IMR-90 (cell line): ENCODE measurements at regions not wholly inside any gene's neighbourhood (a gene's known extent, or its start where the extent isn't known, plus 50 kb on each side); places are given as distances from the start of the nearest gene placed in this dataset.

Experiments
- ATAC-seq: fragments of 200-7000 bp; cut with Tn5 transposase; 2 replicates; pipeline ENCODE4 v1.9.1; 2020; ENCODE audit warnings: low read depth, mild to moderate bottlenecking, moderate library complexity
- BruUV-seq: library from RNA; stranded (reverse); fragments of 400-500 nt; replicated peaks from 2 replicates; lab custom pipeline; 2021; lab: Mats Ljungman, UMichigan
- CTCF ChIA-PET: fragments of 300-600 bp; formaldehyde crosslinking; extraction: SDS; loops from one replicate; lab custom pipeline; 2021; ENCODE audit warnings: antibody characterized with exemption; lab: Yijun Ruan, JAX
- POLR2A ChIA-PET: fragments of 300-600 bp; sonication (Branson Sonifier 250); formaldehyde crosslinking; loops from one replicate; lab custom pipeline; 2022; ENCODE audit warnings: antibody characterized with exemption; ENCODE audit not compliant: unreplicated experiment; lab: Charles Lee
- DNase-seq: peaks from one replicate; pipeline ENCODE4 v3.0.0; 2013
- H2AFZ ChIP-seq: replicated peaks from 2 replicates; pipeline ENCODE3; 2013; ENCODE audit warnings: low read length, mild to moderate bottlenecking; ENCODE audit not compliant: poor library complexity
- H2AK5ac ChIP-seq: 2 replicates; pipeline ENCODE4 v1.6.1; 2013; ENCODE audit warnings: low read depth, low read length, inconsistent platforms
- H2AK9ac ChIP-seq: replicated peaks from 2 replicates; pipeline ENCODE3; 2013; ENCODE audit warnings: mild to moderate bottlenecking, low read depth, low read length, moderate library complexity; ENCODE audit not compliant: poor library complexity
- H2BK120ac ChIP-seq: 2 replicates; pipeline ENCODE4 v1.6.1; 2013; ENCODE audit warnings: low read depth, low read length, inconsistent platforms
- H2BK15ac ChIP-seq: 3 replicates; pipeline ENCODE4 v1.6.1; 2013; ENCODE audit warnings: low read depth, low read length, inconsistent platforms
- H2BK20ac ChIP-seq: 2 replicates; pipeline ENCODE4 v1.6.1; 2013; ENCODE audit warnings: low read depth, mild to moderate bottlenecking, inconsistent platforms, low read length, moderate library complexity
- H2BK5ac ChIP-seq: 2 replicates; pipeline ENCODE4 v1.6.1; 2013; ENCODE audit warnings: mild to moderate bottlenecking, low read depth, low read length, inconsistent platforms; ENCODE audit not compliant: poor library complexity, severe bottlenecking
- H3K14ac ChIP-seq: replicated peaks from 2 replicates; pipeline ENCODE4 v1.6.1; 2013; ENCODE audit warnings: low read depth, low read length, inconsistent platforms
- H3K18ac ChIP-seq: 2 replicates; pipeline ENCODE4 v1.6.1; 2013; ENCODE audit warnings: low read depth, low read length, control low read depth
- H3K23ac ChIP-seq: 2 replicates; pipeline ENCODE4 v1.6.1; 2013; ENCODE audit warnings: low read depth, low read length, inconsistent platforms
- H3K27ac ChIP-seq: 2 replicates; pipeline ENCODE4 v1.5.1; 2013; ENCODE audit warnings: mild to moderate bottlenecking, control low read depth, low read length; ENCODE audit not compliant: insufficient read depth
- H3K27me3 ChIP-seq: 2 replicates; pipeline ENCODE4 v1.6.1; 2013; ENCODE audit warnings: low read length; ENCODE audit not compliant: control insufficient read depth, insufficient read depth
- H3K36me3 ChIP-seq: 2 replicates; pipeline ENCODE4 v1.6.1; 2013; ENCODE audit warnings: low read length, mixed read lengths; ENCODE audit not compliant: control insufficient read depth, insufficient read depth
- H3K4ac ChIP-seq: 2 replicates; pipeline ENCODE4 v1.6.1; 2013; ENCODE audit warnings: low read depth, low read length, inconsistent platforms
- H3K4me1 ChIP-seq: 2 replicates; pipeline ENCODE4 v1.6.1; 2013; ENCODE audit warnings: low read length, mixed read lengths; ENCODE audit not compliant: control insufficient read depth, insufficient read depth
- H3K4me2 ChIP-seq: 2 replicates; pipeline ENCODE4 v1.6.1; 2013; ENCODE audit warnings: low read depth, mild to moderate bottlenecking, control low read depth, low read length, moderate library complexity
- H3K4me3 ChIP-seq: 2 replicates; pipeline ENCODE4 v1.5.1; 2013; ENCODE audit warnings: low read depth, mild to moderate bottlenecking, control low read depth, low read length, moderate library complexity; ENCODE audit not compliant: insufficient read depth
- H3K56ac ChIP-seq: 2 replicates; pipeline ENCODE4 v1.6.1; 2013; ENCODE audit warnings: low read length, inconsistent platforms; ENCODE audit not compliant: insufficient read depth; ENCODE audit errors: extremely low read depth
- H3K79me1 ChIP-seq, 2 experiments: 2 replicates each; pipeline ENCODE4 v1.6.1; 2013; ENCODE audit warnings: low read length in 2 of 2, inconsistent platforms in 1 of 2, low read depth in 1 of 2
- H3K9ac ChIP-seq: 2 replicates; pipeline ENCODE4 v1.6.1; 2013; ENCODE audit warnings: low read depth, low read length, control low read depth
- H3K9me1 ChIP-seq: 2 replicates; pipeline ENCODE4 v1.6.1; 2013; ENCODE audit warnings: low read length, inconsistent platforms; ENCODE audit not compliant: insufficient read depth
- H3K9me3 ChIP-seq: 2 replicates; pipeline ENCODE4 v1.6.1; 2013; ENCODE audit warnings: low read length; ENCODE audit not compliant: control insufficient read depth, insufficient read depth
- H4K20me1 ChIP-seq: 2 replicates; pipeline ENCODE4 v1.6.1; 2013; ENCODE audit warnings: low read length, inconsistent platforms; ENCODE audit not compliant: insufficient read depth
- H4K5ac ChIP-seq: 2 replicates; pipeline ENCODE4 v1.6.1; 2013; ENCODE audit warnings: mild to moderate bottlenecking, low read depth, low read length, control low read depth
- H4K8ac ChIP-seq, 2 experiments: 2 replicates each; pipeline ENCODE4 v1.6.1; 2013; ENCODE audit warnings: low read depth in 2 of 2, low read length in 2 of 2, control low read depth in 1 of 2, inconsistent platforms in 1 of 2
- H4K91ac ChIP-seq: 2 replicates; pipeline ENCODE4 v1.6.1; 2013; ENCODE audit warnings: low read depth, low read length, inconsistent platforms; ENCODE audit not compliant: insufficient read depth
- BHLHE40 ChIP-seq: fragments of 150-350 bp; IDR thresholded peaks from 2 replicates; pipeline ENCODE4 v1.6.1; 2016; ENCODE audit warnings: mild to moderate bottlenecking, low read depth, low read length
- CEBPB ChIP-seq: IDR thresholded peaks from 2 replicates; pipeline ENCODE4 v1.6.1; 2012; ENCODE audit warnings: low read depth, low read length, improper control_type of control experiment
- MAFK ChIP-seq: IDR thresholded peaks from 2 replicates; pipeline ENCODE4 v1.6.1; 2012; ENCODE audit warnings: low read depth, low read length, improper control_type of control experiment
- MXI1 ChIP-seq: IDR thresholded peaks from 2 replicates; pipeline ENCODE4 v1.6.1; 2012; ENCODE audit warnings: low read depth, mild to moderate bottlenecking, low read length, moderate library complexity, borderline replicate concordance
- NFE2L2 ChIP-seq: fragments of 150-350 bp; IDR thresholded peaks from 2 replicates; pipeline ENCODE4 v1.6.1; 2016; ENCODE audit warnings: low read depth, mild to moderate bottlenecking, low read length
- RAD21 ChIP-seq: IDR thresholded peaks from 2 replicates; pipeline ENCODE4 v1.6.1; 2012; ENCODE audit warnings: low read length, improper control_type of control experiment
- RFX5 ChIP-seq: IDR thresholded peaks from 2 replicates; pipeline ENCODE4 v1.8.0; 2012; ENCODE audit warnings: low read depth, mild to moderate bottlenecking, low read length, moderate library complexity
- SMC3 ChIP-seq: fragments of 150-350 bp; IDR thresholded peaks from 2 replicates; pipeline ENCODE4 v1.6.1; 2016; ENCODE audit warnings: low read depth, mild to moderate bottlenecking, antibody characterized with exemption, low read length, moderate library complexity
- WGBS, 2 experiments: methylation state at CpG; one replicate each; pipeline versions ENCODE4 v1.1.5 to v1.1.7; 2013; ENCODE audit warnings: missing lambda C conversion rate in 2 of 2; ENCODE audit not compliant: insufficient read length in 1 of 2; ENCODE audit errors: extremely low coverage in 2 of 2; 5-methylcytosine and 5-hydroxymethylcytosine counted together
- dilution Hi-C: fragments of 300-500 bp; cut with HindIII; formaldehyde crosslinking; loops from one replicate; pipeline ENCODE4 v1.14.3; 2018; ENCODE audit warnings: low sequenced_read_pairs; ENCODE audit not compliant: unreplicated experiment
- in situ Hi-C: fragments of 300-500 bp; cut with MboI; formaldehyde crosslinking; loops from 3 replicates; pipeline ENCODE4 v1.14.3; 2019; ENCODE audit warnings: low sequenced_read_pairs, inconsistent platforms, mixed read lengths
- intact Hi-C: fragments of 100-400 bp; cut with micrococcal nuclease; formaldehyde crosslinking; loops from 2 replicates; pipeline ENCODE4 v1.10.0; 2022
- TF ChIP-seq, protein P1 (sequence below): conservative IDR thresholded peaks from 2 replicates; pipeline ENCODE4 v1.5.1; 2012; ENCODE audit warnings: mild to moderate bottlenecking, low read depth, low read length, improper control_type of control experiment

DNA sequence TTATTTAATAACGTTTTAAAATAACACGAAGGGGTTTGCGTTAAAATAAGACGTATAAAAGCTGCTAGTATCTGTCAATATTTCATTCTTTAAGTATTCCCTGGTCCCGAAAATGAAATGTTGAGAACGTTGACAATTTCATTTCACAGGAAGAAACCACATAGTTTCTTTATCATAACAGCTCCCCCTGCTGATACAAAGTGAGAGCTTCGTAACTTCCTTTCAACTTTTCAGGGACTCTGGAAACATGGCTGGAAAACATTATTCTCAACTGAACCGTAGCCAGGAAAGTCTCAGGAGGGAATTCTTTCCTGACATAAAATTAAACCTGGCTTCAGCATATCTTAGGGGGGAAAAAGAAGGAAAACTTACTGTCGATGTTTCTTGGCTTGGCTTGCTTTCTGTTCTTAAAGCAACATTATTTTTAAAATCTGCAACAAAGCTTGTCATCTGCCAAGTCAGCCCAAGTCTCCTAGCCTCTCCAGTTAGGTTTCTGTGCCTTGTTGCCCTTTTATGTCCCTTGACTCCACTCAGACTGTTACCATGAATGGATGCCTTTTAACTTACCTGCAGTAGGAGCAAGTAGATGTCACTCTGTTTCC, 122.9 kb upstream of the DAB2 start:
- peak overlapping the region in 1 of 2 experiments; percentile 55; a peak in 2 of 4 replicates for H4K8ac ChIP-seq
- H2AK5ac ChIP-seq: peak overlapping the region; percentile 75; the same call in 1 of the 2 replicates
- H3K23ac ChIP-seq: no peak overlapping the region
- DNase-seq: peak; percentile 68
- TF ChIP-seq MXI1: no peak
- peak; percentile 95 for TF ChIP-seq SMC3
- no peak for TF ChIP-seq BHLHE40
- TF ChIP-seq NFE2L2: no peak
- no peak for TF ChIP-seq MAFK
- TF ChIP-seq CEBPB: no peak
- TF ChIP-seq RAD21: peak; percentile 82
- no peak for TF ChIP-seq RFX5
- TF ChIP-seq, protein P1, sequence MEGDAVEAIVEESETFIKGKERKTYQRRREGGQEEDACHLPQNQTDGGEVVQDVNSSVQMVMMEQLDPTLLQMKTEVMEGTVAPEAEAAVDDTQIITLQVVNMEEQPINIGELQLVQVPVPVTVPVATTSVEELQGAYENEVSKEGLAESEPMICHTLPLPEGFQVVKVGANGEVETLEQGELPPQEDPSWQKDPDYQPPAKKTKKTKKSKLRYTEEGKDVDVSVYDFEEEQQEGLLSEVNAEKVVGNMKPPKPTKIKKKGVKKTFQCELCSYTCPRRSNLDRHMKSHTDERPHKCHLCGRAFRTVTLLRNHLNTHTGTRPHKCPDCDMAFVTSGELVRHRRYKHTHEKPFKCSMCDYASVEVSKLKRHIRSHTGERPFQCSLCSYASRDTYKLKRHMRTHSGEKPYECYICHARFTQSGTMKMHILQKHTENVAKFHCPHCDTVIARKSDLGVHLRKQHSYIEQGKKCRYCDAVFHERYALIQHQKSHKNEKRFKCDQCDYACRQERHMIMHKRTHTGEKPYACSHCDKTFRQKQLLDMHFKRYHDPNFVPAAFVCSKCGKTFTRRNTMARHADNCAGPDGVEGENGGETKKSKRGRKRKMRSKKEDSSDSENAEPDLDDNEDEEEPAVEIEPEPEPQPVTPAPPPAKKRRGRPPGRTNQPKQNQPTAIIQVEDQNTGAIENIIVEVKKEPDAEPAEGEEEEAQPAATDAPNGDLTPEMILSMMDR: peak; percentile 81
- peaks cover 1% of the 10 kb centered on the region; the same call in 1 of the 2 replicates for H3K4me1 ChIP-seq
- H3K9me3 ChIP-seq: no peaks in the 10 kb centered on the region
- H3K79me1 ChIP-seq: no peaks in the 10 kb centered on the region
- WGBS, 2 experiments: no CpG with 5 or more reads among the region's 9 CpGs
- H2AK9ac ChIP-seq: no peak overlapping the region
- no peak overlapping the region for H3K4me3 ChIP-seq
- H3K27me3 ChIP-seq: no peaks in the 10 kb centered on the region; the same call in 1 of the 2 replicates
- H3K4ac ChIP-seq: peak overlapping the region; percentile 61
- no peak overlapping the region for H3K56ac ChIP-seq
- H3K14ac ChIP-seq: no peak overlapping the region
- no TSS peak for BruUV-seq
- H3K27ac ChIP-seq: no peak overlapping the region
- dilution Hi-C loops (no loop called here), intact Hi-C loops (loop anchor here (1.0 to 5.0 kb wide), 3 partner anchors 122 to 171 kb away; no protein-coding TSS in a partner anchor), in situ Hi-C loops (no loop called here)
- peak; percentile 86 for ATAC-seq
- no peak overlapping the region for H2BK5ac ChIP-seq
- peak overlapping the region; percentile 43; the same call in 1 of the 2 replicates for H3K9ac ChIP-seq
- peak overlapping the region; percentile 25; the same call in 1 of the 2 replicates for H3K4me2 ChIP-seq
- H4K5ac ChIP-seq: no peak overlapping the region
- H4K20me1 ChIP-seq: no peaks in the 10 kb centered on the region
- H4K91ac ChIP-seq: 0 out of 2 replicates have a peak overlapping the region, but pooled peaks have one; percentile 50
- H2BK120ac ChIP-seq: peak overlapping the region; percentile 68
- H3K36me3 ChIP-seq: no peaks in the 10 kb centered on the region
- H2BK20ac ChIP-seq: peak overlapping the region; percentile 73
- CTCF ChIA-PET: interaction anchor here (0.9 to 2.3 kb wide), 14 partner anchors 9 to 330 kb away, joined by 3 to 24 read pairs (median 3); partner anchors contain the start of gene DAB2
- H3K18ac ChIP-seq: no peak overlapping the region
- no peaks in the 10 kb centered on the region for H3K9me1 ChIP-seq
- POLR2A ChIA-PET: interaction anchor here (1.0 to 2.2 kb wide), 2 partner anchors 123 to 128 kb away, joined by 3 to 16 read pairs; partner anchors contain the start of gene DAB2
- peak overlapping the region; percentile 64 for H2AFZ ChIP-seq
- peak overlapping the region; percentile 59; the same call in 1 of the 3 replicates for H2BK15ac ChIP-seq
